T-helper 17 cell (primary cell): ENCODE measurements at regions not wholly inside any gene's neighbourhood (a gene's known extent, or its start where the extent isn't known, plus 50 kb on each side); places are given as distances from the start of the nearest gene placed in this dataset.

Experiments
- ATAC-seq: fragments of 150-1000 bp; cut with Tn5 transposase; 2 replicates; pipeline ENCODE4 v1.10.0; 2021; ENCODE audit warnings: mild to moderate bottlenecking, moderate library complexity
- DNase-seq, 3 donors: peaks; one replicate each; pipeline versions ENCODE4 v3.0.0 to v3.0.0-alpha.2; 2020 to 2021
- H3K9me3 ChIP-seq: one replicate; pipeline ENCODE4 v1.7.0; 2013; ENCODE audit warnings: low read length, mild to moderate bottlenecking; ENCODE audit not compliant: control insufficient read depth, poor library complexity, severe bottlenecking
- H3K27ac Mint-ChIP-seq: one replicate; pipeline ENCODE4 v1.8.0; 2022; ENCODE audit warnings: mild to moderate bottlenecking, moderate library complexity, mixed read lengths
- H3K27me3 Mint-ChIP-seq: one replicate; pipeline ENCODE4 v1.8.0; 2022; ENCODE audit warnings: mixed read lengths
- H3K36me3 Mint-ChIP-seq: one replicate; pipeline ENCODE4 v1.8.0; 2022; ENCODE audit warnings: low read depth, mixed read lengths
- H3K4me1 Mint-ChIP-seq: one replicate; pipeline ENCODE4 v1.8.0; 2022; ENCODE audit warnings: mild to moderate bottlenecking, mixed read lengths
- H3K4me3 Mint-ChIP-seq: one replicate; pipeline ENCODE4 v1.8.0; 2022; ENCODE audit warnings: mild to moderate bottlenecking, moderate library complexity, mixed read lengths

DNA sequence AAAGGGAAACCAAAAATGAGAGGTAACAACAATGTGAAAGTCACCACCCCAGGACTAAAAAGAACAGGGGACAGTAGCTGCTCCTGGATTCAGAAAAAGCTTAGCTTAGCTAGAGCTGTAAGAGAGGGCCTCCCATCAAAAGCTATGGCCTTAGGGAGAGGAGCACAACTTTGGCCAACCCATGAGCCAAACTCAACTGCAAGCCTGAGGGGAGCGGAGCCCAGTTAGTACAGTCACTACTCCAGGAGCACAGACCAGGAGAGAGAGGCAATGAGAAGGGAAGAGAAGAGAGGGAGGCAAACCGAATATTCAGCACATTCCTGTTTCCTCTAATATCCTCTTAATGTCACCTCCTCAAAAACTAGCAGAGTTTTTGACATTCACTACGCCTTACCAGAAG is 917.1 kb upstream of the INTU start:
- no peaks in the 10 kb centered on the region for H3K4me1 Mint-ChIP-seq
- no peak for ATAC-seq
- no peaks in the 10 kb centered on the region for H3K27me3 Mint-ChIP-seq

DNA sequence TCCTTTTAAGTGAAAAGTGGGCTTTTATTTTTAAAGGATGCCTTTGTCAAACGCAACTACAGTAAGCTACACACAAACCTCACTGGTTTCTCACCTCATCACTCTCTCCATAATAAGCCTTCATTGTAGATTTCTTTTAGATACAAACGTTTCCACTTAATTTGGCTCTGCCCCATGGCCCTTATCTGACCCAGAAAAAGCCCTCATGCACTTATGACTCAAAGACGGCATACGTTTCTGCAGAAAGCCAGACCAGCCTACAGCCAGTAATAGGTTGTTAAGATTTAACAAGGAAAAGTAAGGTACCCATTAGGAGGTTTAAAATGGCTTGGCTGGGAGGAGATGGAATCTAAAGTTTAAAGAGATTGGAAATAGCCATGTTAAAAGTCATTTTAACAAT is 914.6 kb upstream of the INTU start:
- no peaks in the 10 kb centered on the region for H3K4me1 Mint-ChIP-seq
- no peak overlapping the region for H3K4me3 Mint-ChIP-seq
- H3K27ac Mint-ChIP-seq, result no peak overlapping the region
- H3K9me3 ChIP-seq, result no peaks in the 10 kb centered on the region
- H3K27me3 Mint-ChIP-seq, result no peaks in the 10 kb centered on the region
- DNase-seq, result no peak
- no peak for ATAC-seq
- H3K36me3 Mint-ChIP-seq, result no peaks in the 10 kb centered on the region

More for the DNA sequence above, 917.1 kb upstream of the INTU start:
- DNase-seq, result no peak
- H3K4me3 Mint-ChIP-seq, result no peak overlapping the region
- H3K36me3 Mint-ChIP-seq, result no peaks in the 10 kb centered on the region
- H3K27ac Mint-ChIP-seq, result no peak overlapping the region
- H3K9me3 ChIP-seq, result no peaks in the 10 kb centered on the region

DNA sequence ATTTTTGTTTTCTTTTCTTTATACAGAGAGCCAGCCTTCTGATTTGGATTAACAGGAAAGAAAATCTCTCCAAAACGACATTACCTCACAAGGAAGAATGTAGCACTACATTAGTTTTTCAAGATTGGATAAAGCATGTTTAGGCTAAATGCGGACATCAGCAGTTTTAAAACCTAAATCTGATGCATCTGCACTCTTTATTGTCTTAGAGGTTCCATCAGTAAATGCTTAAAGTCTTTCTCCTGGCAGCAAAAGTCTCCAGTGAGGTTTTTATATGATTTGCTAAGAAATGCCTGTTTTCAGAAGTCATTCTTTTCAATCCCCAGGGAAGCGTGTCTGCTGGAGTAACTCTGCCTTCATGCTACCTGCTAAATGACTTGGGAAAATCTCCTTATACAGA is 912.9 kb upstream of the INTU start:
- ATAC-seq (no peak), DNase-seq (no peak)
- H3K36me3 Mint-ChIP-seq, result no peaks in the 10 kb centered on the region
- no peak overlapping the region for H3K4me3 Mint-ChIP-seq
- no peaks in the 10 kb centered on the region for H3K4me1 Mint-ChIP-seq
- H3K27me3 Mint-ChIP-seq, result no peaks in the 10 kb centered on the region
- H3K27ac Mint-ChIP-seq, result no peak overlapping the region
- no peaks in the 10 kb centered on the region for H3K9me3 ChIP-seq

DNA sequence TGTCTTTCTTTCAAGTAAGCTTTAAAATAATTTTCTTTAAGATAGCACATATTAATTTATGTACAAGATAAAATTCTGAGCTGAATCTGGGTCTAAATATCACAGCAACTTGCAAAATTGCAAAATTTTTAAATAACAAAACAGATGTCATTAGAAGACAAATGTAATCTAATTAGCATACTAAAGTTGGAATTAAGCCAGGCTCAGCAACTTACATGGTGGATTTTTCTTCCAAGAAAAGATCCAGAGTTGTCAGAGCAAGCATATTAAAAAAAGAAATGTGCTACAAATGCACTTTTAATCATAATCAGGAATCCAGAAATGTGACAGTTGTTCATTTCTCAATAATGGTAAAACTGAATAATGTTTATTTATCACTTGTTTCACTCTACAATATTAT is 906.9 kb upstream of the INTU start:
- ATAC-seq, result no peak
- Mint-ChIP-seq H3K27me3 (no peaks in the 10 kb centered on the region), H3K4me3 (no peak overlapping the region), H3K27ac (no peak overlapping the region), H3K36me3 (no peaks in the 10 kb centered on the region), H3K4me1 (no peaks in the 10 kb centered on the region)
- no peak for DNase-seq
- no peaks in the 10 kb centered on the region for H3K9me3 ChIP-seq

DNA sequence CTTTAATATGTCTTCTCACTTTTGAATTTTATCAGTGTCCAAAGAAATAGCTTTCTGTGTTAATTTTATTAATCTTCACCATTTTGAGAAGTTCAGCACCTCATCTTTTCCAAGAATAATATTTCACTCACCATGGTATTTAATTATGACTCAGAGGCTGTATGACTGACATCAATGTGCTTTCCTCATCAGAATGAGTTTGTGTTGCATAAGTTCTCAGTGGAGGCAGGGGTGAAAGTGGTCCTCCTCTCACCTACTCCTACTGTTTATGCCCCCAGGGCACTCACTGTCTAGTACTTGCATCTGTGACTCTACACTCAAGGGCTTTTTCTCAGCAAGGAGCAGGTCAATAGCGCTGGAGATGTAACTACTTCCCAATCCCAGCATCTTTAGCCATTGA is 905.3 kb upstream of the INTU start:
- H3K9me3 ChIP-seq, result no peaks in the 10 kb centered on the region
- ATAC-seq (no peak), DNase-seq (no peak)
- H3K27ac Mint-ChIP-seq, result no peak overlapping the region
- H3K4me3 Mint-ChIP-seq, result no peak overlapping the region
- no peaks in the 10 kb centered on the region for H3K4me1 Mint-ChIP-seq
- no peaks in the 10 kb centered on the region for H3K27me3 Mint-ChIP-seq
- no peaks in the 10 kb centered on the region for H3K36me3 Mint-ChIP-seq

DNA sequence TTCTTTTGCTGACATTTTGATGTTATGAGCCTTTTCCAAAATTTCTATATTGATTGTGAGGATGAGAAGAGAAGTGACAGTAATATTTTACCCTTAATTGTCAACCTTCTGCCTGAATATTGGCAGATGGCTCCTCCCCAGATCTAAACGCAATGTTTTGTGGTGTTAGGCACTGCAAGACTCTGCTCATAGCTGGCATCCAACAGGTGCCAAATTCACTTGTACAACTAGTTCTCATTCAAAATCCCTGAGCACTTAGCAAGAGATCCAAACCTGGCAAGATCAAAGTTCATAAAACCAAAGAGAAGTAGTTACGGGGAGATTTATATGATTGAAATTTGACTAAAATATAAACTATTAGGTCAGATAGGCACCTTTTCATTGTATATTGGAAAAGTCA is 901.7 kb upstream of the INTU start:
- no peak overlapping the region for H3K4me3 Mint-ChIP-seq
- H3K36me3 Mint-ChIP-seq, result no peaks in the 10 kb centered on the region
- no peaks in the 10 kb centered on the region for H3K9me3 ChIP-seq
- no peak for ATAC-seq
- no peaks in the 10 kb centered on the region for H3K4me1 Mint-ChIP-seq
- DNase-seq, result no peak
- H3K27ac Mint-ChIP-seq, result no peak overlapping the region
- H3K27me3 Mint-ChIP-seq, result no peaks in the 10 kb centered on the region

DNA sequence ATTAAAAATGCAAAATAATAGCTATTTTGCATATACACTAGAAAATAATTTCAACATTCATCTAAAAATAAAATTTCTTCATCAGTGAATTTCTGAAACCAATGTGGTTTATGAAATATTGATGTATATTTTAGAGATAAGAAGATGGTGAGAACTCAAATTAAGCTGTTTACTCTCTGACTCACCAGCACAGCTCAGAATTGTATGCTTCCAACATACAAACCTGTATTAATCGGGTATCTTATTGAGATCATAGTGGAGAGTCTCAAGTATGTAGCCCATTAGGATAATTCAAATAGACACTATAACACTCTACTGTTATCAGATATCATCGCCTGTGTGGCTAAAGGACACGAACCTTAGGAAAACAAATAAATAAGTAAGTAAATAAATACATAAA is 899.5 kb upstream of the INTU start:
- no peaks in the 10 kb centered on the region for H3K27me3 Mint-ChIP-seq
- ATAC-seq (no peak), DNase-seq (no peak)
- H3K36me3 Mint-ChIP-seq, result no peaks in the 10 kb centered on the region
- no peaks in the 10 kb centered on the region for H3K9me3 ChIP-seq
- H3K4me1 Mint-ChIP-seq, result no peaks in the 10 kb centered on the region
- H3K27ac Mint-ChIP-seq, result no peak overlapping the region
- H3K4me3 Mint-ChIP-seq, result no peak overlapping the region

DNA sequence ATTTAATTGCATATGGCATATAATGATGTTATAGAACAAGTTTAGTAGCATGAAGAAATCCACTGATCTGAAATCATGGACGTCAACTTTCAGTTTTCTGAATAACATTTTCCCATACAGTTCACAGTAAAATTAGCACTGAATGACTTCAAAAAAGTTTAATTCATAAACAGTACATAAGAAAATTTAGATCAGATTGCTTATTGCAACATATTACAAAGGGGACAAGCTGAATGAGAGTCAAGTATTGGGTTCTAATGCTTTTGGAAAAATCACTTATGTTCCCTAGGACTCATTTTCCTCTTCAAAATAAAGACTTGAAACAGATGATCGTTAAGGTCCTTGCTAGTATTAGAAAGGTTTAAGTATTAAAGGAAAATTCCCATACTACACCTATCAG is 898.3 kb upstream of the INTU start:
- no peak overlapping the region for H3K27ac Mint-ChIP-seq
- H3K9me3 ChIP-seq, result no peaks in the 10 kb centered on the region
- no peak overlapping the region for H3K4me3 Mint-ChIP-seq
- no peaks in the 10 kb centered on the region for H3K27me3 Mint-ChIP-seq
- no peak for DNase-seq
- H3K4me1 Mint-ChIP-seq, result no peaks in the 10 kb centered on the region
- no peaks in the 10 kb centered on the region for H3K36me3 Mint-ChIP-seq
- no peak for ATAC-seq

DNA sequence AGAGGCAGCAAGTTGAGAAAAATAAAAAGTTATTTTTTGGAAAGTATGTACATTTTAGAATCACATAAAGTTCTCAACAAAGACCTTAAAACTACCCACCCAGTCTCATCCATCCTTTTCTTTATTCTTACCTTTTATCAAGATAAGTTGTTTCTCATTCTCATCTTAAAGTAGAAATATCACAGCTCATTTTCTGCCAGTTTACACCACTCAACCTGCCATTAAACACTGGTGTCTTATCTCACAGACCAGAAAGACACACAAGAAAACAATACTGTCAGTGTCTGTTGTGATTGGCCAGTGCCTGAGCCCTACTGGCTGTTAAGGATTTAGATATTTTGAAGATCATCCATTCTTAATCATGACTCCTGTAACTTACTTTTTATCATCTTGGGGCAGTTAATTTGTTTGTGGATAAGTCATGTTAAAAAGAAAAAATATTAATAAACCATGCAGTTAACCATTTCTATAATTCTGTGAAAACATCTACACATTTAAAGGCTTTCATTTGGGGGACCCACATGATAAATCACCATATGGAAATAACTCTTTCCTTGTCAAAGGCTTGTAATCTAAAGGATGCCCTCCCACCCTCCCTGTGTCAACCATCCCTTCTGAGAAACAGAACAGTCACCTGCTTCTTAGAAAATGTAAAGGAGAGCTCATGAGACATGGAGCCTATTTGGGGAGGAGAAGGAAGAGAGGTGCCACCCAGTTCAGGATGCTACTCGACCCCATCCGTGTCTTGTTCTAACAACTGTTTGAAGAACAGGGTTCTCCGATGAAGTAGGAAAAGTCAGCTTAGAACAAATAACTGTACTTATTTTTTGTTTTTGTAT is 897.2 kb upstream of the INTU start:
- DNase-seq, result no peak
- H3K9me3 ChIP-seq, result no peaks in the 10 kb centered on the region
- Mint-ChIP-seq H3K36me3 (no peaks in the 10 kb centered on the region), H3K4me1 (no peaks in the 10 kb centered on the region), H3K4me3 (no peak overlapping the region), H3K27ac (no peak overlapping the region), H3K27me3 (no peaks in the 10 kb centered on the region)
- ATAC-seq, result no peak

DNA sequence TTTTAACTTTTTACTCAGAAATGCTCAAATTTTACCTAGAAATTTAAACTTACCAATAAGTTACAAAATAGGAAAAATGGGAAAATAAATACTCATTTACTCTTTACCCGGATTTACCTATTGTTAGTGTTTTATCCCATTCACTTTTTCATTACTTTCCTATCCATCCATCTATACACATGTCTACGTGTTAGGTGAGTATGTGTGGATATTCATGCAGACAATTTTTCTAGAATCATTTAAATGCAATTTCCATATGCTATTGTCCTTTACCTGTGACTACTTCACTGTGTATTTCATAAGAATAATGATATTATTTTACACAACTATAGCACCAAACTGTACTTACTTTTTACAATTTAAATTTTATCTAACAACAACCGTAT is 896.6 kb upstream of the INTU start:
- Mint-ChIP-seq H3K27me3 (no peaks in the 10 kb centered on the region), H3K36me3 (no peaks in the 10 kb centered on the region), H3K4me3 (no peak overlapping the region), H3K4me1 (no peaks in the 10 kb centered on the region), H3K27ac (no peak overlapping the region)
- no peaks in the 10 kb centered on the region for H3K9me3 ChIP-seq
- no peak for DNase-seq
- no peak for ATAC-seq

DNA sequence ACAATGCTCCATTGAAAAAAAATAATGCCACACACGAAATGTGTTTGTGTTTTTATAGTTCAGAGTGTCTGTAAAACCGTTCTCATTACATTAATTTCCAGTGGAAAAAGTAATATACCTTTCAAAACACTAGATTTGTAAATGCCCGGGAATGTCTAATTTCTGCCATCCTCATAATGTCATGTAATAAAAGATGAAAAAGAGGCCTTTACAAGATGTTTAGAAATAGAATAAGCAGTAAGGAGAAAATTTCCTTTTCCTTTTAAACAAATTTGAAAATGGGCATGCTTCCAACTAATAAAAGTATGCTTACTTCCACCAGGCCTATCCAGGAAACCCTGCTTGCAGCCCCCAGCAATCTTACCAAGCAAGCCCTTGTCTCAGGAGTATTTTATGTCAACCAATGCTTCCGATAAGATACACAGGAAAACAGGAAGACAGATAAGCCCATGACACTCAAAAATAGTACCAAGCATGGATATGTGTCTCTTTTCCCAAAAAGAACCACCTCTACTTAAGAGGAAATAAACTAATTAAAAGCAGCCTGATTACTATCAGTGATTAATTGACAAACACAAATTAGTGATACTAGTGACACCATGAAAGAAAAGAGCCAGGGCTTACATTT is 894.7 kb upstream of the INTU start:
- Mint-ChIP-seq H3K27ac (no peak overlapping the region), H3K36me3 (no peaks in the 10 kb centered on the region), H3K4me3 (no peak overlapping the region), H3K27me3 (no peaks in the 10 kb centered on the region), H3K4me1 (no peaks in the 10 kb centered on the region)
- DNase-seq, result no peak
- no peak for ATAC-seq
- peaks cover 2% of the 10 kb centered on the region for H3K9me3 ChIP-seq

DNA sequence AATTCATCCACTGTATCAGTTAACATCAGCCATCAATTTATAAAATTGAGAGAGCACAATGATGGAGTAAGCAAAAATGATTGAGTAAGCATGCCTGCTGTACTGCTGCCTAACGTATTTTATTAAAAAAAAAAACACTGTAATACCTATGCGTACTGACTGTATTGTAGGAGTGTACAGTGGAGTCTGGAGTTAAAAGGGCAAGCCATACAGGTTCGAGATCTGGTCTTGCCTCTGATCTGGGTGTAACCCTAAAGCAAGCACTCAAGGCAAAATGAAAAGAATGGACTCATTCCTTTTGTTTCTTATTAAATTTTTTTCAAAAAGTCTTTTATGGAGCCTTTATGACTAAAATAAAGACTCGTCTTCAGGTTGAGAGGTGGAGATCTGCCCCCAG is 894.2 kb upstream of the INTU start:
- DNase-seq (no peak), ATAC-seq (no peak)
- Mint-ChIP-seq H3K4me1 (no peaks in the 10 kb centered on the region), H3K27me3 (no peaks in the 10 kb centered on the region), H3K36me3 (no peaks in the 10 kb centered on the region), H3K4me3 (no peak overlapping the region), H3K27ac (no peak overlapping the region)
- H3K9me3 ChIP-seq, result peaks cover 2% of the 10 kb centered on the region

DNA sequence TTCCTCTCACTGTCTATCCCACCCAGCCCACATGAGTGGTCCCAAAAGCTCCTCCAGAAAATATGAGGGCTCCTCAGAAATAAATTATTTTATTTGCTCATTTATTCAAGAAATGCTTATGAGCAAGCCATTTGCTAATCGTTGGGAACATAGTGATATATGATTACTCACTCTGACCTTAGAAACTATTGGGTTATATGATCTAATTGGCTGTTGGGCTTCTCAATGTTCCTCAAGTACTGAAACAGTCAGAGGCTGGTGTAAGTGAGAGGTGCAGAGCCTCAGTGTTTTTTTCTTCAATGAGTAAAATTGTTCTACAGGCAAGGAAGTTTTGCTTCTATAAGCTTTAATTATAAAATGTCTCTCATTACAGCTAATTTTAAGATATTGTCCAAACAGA is 893.8 kb upstream of the INTU start:
- Mint-ChIP-seq H3K4me3 (no peak overlapping the region), H3K36me3 (no peaks in the 10 kb centered on the region), H3K27ac (no peak overlapping the region), H3K4me1 (no peaks in the 10 kb centered on the region), H3K27me3 (no peaks in the 10 kb centered on the region)
- DNase-seq (no peak), ATAC-seq (no peak)
- peaks cover 2% of the 10 kb centered on the region for H3K9me3 ChIP-seq

DNA sequence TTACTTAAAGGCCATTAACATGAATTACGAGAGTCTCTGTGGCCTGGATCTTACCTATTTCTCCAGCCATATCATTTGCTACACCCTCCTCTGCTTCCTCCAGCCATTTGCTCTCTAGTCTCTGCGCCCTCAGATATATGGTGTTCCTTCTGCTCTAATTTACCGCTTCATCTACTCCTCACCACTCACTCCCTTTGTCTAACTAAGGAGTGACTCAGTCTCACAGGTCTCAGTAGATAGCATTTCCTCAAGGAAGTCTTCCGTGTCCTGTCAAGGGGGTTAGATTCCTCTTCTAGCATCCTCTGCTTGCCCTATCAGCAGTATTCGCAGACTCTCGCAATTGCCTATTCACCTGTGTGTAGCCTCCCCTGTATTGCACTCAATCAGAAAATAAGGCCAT is 892.1 kb upstream of the INTU start:
- Mint-ChIP-seq H3K4me3 (no peak overlapping the region), H3K27me3 (no peaks in the 10 kb centered on the region), H3K27ac (no peak overlapping the region), H3K36me3 (no peaks in the 10 kb centered on the region), H3K4me1 (no peaks in the 10 kb centered on the region)
- DNase-seq, result no peak
- no peak for ATAC-seq
- peaks cover 2% of the 10 kb centered on the region for H3K9me3 ChIP-seq
